HAP-1 (cell line): ENCODE measurements at regions not wholly inside any gene's neighbourhood (a gene's known extent, or its start where the extent isn't known, plus 50 kb on each side); places are given as distances from the start of the nearest gene placed in this dataset.

Experiments used
- DNase-seq, 2 experiments: peaks; one replicate each; pipeline ENCODE4 v3.0.0-alpha.2; 2016 to 2020; ENCODE audit warnings: low spot score in 2 of 2
- H3K27me3 ChIP-seq: fragments of 250-450 bp; sonication (Bioruptor Pico); 2 replicates; pipeline ENCODE4 v1.5.1; 2020; ENCODE audit warnings: low read depth, mild to moderate bottlenecking, moderate library complexity
- H3K36me3 ChIP-seq: fragments of 250-450 bp; sonication (Bioruptor Pico); replicated peaks from 2 replicates; pipeline ENCODE4 v1.5.1; 2020; ENCODE audit warnings: mild to moderate bottlenecking
- H3K4me1 ChIP-seq: fragments of 250-450 bp; sonication (Bioruptor Pico); 2 replicates; pipeline ENCODE4 v1.5.1; 2020; ENCODE audit warnings: mild to moderate bottlenecking
- H3K4me3 ChIP-seq: fragments of 250-450 bp; sonication (Bioruptor Pico); 2 replicates; pipeline ENCODE4 v1.5.1; 2020; ENCODE audit warnings: mild to moderate bottlenecking, moderate library complexity
- H3K9me3 ChIP-seq: fragments of 250-450 bp; sonication (Bioruptor Pico); 2 replicates; pipeline ENCODE4 v1.5.1; 2020; ENCODE audit warnings: mild to moderate bottlenecking, moderate library complexity
- in situ Hi-C: fragments of 300-500 bp; cut with MboI; formaldehyde crosslinking; loops from 3 replicates; pipeline ENCODE4 v1.14.3; 2020; ENCODE audit warnings: low sequenced_read_pairs, inconsistent platforms, mixed read lengths

DNA sequence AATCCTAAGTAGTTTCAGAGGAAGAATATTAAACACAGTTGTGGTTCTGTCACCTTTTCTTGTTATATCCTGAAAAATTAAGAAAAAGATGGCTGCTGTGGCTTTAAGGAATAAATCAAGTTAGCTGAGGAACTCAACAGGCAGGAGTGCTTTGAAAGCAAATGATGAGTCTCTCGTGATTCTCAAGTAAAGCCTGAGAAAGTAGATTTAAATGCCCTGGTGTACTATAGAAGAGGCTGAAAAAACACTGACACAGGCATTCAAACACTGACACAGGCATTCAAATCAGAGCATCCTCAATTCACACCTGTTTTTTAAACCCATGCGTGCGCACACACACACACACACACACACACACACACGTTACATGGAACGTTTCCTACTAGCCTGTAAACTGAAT, 218.6 kb downstream of the OGFRL1 start:
- H3K36me3 ChIP-seq = no peaks in the 10 kb centered on the region
- H3K9me3 ChIP-seq = no peaks in the 10 kb centered on the region
- H3K4me1 ChIP-seq = no peaks in the 10 kb centered on the region
- in situ Hi-C loops = no loop called here
- no peak overlapping the region for H3K4me3 ChIP-seq
- no peak for DNase-seq
- peaks cover 22% of the 10 kb centered on the region for H3K27me3 ChIP-seq

DNA sequence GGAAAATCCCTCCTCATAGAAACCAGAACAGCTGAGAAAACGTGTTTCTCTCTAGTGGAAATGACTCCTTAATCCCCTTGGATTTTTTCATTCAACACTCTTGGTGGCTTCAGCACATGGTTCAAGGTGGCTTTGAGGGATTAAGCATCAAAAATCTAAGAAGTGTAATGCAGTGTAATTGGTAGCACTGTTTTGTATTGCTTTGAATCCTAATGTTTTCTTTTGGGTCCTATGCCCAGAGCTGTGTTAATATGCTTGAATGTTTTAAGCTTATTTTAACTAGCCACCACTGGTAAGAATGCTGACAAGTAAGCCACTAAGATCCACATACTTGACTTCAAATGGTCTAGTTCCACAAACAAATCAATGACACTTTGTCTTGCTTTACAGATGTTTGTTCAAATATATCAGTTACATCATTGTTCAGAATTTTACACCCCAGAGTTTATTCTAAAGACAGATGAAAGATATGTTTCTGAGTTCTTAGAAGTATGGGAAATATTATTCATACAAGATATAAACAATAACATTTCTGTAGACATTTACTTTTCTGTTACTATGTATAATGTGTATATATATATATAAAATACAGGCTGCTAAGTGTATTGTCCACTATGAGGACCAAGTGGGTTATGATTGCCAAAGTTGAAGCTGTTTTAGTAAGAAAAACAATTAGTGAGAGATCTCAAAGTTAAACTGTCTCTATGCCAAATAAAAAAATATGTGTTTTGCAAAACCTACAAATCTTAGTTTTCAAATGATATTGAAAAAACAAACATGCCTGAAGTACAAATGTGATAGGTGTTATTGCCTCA, 220.8 kb downstream of the OGFRL1 start:
- H3K27me3 ChIP-seq = peaks cover 23% of the 10 kb centered on the region
- in situ Hi-C loops = no loop called here
- H3K9me3 ChIP-seq = no peaks in the 10 kb centered on the region
- no peaks in the 10 kb centered on the region for H3K4me1 ChIP-seq
- DNase-seq = no peak
- no peak overlapping the region for H3K4me3 ChIP-seq
- no peaks in the 10 kb centered on the region for H3K36me3 ChIP-seq

GRCh38 chr6:71510057-71510713, 221.6 kb downstream of the OGFRL1 start:
- no peaks in the 10 kb centered on the region for H3K36me3 ChIP-seq
- no peaks in the 10 kb centered on the region for H3K9me3 ChIP-seq
- no peaks in the 10 kb centered on the region for H3K4me1 ChIP-seq
- H3K27me3 ChIP-seq = peaks cover 23% of the 10 kb centered on the region
- in situ Hi-C loops = no loop called here
- peak in 1 of 2 experiments; percentile 11 for DNase-seq
- H3K4me3 ChIP-seq = no peak overlapping the region

GRCh38 chr6:71510856-71511255, 222.2 kb downstream of the OGFRL1 start:
- in situ Hi-C loops = no loop called here
- DNase-seq = no peak
- H3K9me3 ChIP-seq = no peaks in the 10 kb centered on the region
- no peaks in the 10 kb centered on the region for H3K4me1 ChIP-seq
- no peaks in the 10 kb centered on the region for H3K36me3 ChIP-seq
- H3K4me3 ChIP-seq = no peak overlapping the region
- peaks cover 23% of the 10 kb centered on the region for H3K27me3 ChIP-seq

- in situ Hi-C loops = no loop called here
- Histone ChIP-seq H3K36me3 (no peaks in the 10 kb centered on the region), H3K4me1 (no peaks in the 10 kb centered on the region), H3K4me3 (no peak overlapping the region), H3K27me3 (peaks cover 17% of the 10 kb centered on the region), H3K9me3 (no peaks in the 10 kb centered on the region)
- DNase-seq = no peak
Observed at GRCh38 chr6:71512256-71512655, 223.6 kb downstream of the OGFRL1 start.

DNA sequence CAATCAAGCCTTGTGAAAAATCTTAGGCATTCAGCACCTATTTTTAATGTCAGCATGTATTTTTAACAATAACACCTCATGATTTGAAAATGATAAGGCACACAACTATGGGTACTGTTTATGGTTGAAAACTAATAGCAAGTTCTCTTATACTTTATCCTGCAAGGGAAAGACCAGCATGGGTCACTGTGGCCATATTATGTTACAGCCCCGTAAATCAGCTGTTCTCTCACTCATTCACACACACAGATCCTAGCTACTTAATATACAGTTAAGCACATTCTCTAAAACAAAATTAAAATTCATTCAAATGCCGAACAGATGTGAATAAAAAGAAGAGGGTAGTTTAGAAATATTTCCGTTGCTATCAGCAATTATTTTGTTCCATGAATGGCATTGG, 224.4 kb downstream of the OGFRL1 start:
- no peaks in the 10 kb centered on the region for H3K36me3 ChIP-seq
- DNase-seq = no peak
- H3K4me1 ChIP-seq = no peaks in the 10 kb centered on the region
- H3K27me3 ChIP-seq = peaks cover 17% of the 10 kb centered on the region
- no peak overlapping the region for H3K4me3 ChIP-seq
- H3K9me3 ChIP-seq = no peaks in the 10 kb centered on the region
- in situ Hi-C loops = no loop called here

GRCh38 chr6:71523548-71523947, 234.9 kb downstream of the OGFRL1 start:
- Histone ChIP-seq H3K4me3 (no peak overlapping the region), H3K36me3 (no peaks in the 10 kb centered on the region), H3K4me1 (no peaks in the 10 kb centered on the region), H3K9me3 (no peaks in the 10 kb centered on the region), H3K27me3 (peaks cover 10% of the 10 kb centered on the region; the same call in 1 of the 2 replicates)
- in situ Hi-C loops = no loop called here
- no peak for DNase-seq

GRCh38 chr6:71524201-71524600, 235.6 kb downstream of the OGFRL1 start:
- 0 out of 2 replicates have a peak, but pooled peaks cover 5% of the 10 kb centered on the region for H3K27me3 ChIP-seq
- DNase-seq = no peak
- in situ Hi-C loops = no loop called here
- no peak overlapping the region for H3K4me3 ChIP-seq
- no peaks in the 10 kb centered on the region for H3K4me1 ChIP-seq
- no peaks in the 10 kb centered on the region for H3K36me3 ChIP-seq
- no peaks in the 10 kb centered on the region for H3K9me3 ChIP-seq

DNA sequence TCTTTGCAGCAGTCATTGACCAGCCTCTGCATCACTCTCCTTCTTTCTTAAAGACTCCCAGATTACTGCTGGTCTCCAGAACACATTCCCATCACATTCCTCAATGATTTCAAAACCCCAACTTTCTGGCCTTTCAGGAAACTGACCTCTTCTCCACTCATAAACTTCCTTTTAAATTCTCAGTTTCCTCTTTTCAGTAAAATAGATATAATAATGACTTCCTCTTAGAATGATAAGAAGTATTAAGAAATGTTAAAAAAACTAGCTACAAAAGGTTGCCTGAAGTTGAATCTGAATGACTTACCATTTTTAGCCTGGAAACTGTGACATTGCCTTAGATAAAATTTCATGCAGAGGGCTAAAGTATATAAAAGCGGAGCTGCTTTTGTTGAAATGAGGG, 239.3 kb downstream of the OGFRL1 start:
- Histone ChIP-seq H3K4me3 (no peak overlapping the region), H3K9me3 (no peaks in the 10 kb centered on the region), H3K4me1 (peaks cover 14% of the 10 kb centered on the region), H3K36me3 (no peaks in the 10 kb centered on the region), H3K27me3 (no peaks in the 10 kb centered on the region)
- in situ Hi-C loops = no loop called here
- no peak for DNase-seq

- Histone ChIP-seq H3K36me3 (no peaks in the 10 kb centered on the region), H3K4me1 (peaks cover 14% of the 10 kb centered on the region), H3K4me3 (no peak overlapping the region), H3K9me3 (no peaks in the 10 kb centered on the region), H3K27me3 (peaks cover 2% of the 10 kb centered on the region; the same call in 1 of the 2 replicates)
- in situ Hi-C loops = no loop called here
- no peak for DNase-seq
Observed at GRCh38 chr6:71529026-71529425, 240.4 kb downstream of the OGFRL1 start.

GRCh38 chr6:71529769-71530168, 241.2 kb downstream of the OGFRL1 start:
- Histone ChIP-seq H3K4me3 (no peak overlapping the region), H3K4me1 (peaks cover 14% of the 10 kb centered on the region), H3K9me3 (no peaks in the 10 kb centered on the region), H3K36me3 (no peaks in the 10 kb centered on the region), H3K27me3 (peaks cover 2% of the 10 kb centered on the region; the same call in 1 of the 2 replicates)
- in situ Hi-C loops = no loop called here
- DNase-seq = no peak

- peaks cover 14% of the 10 kb centered on the region for H3K4me1 ChIP-seq
- H3K9me3 ChIP-seq = no peaks in the 10 kb centered on the region
- H3K36me3 ChIP-seq = no peaks in the 10 kb centered on the region
- in situ Hi-C loops = no loop called here
- H3K4me3 ChIP-seq = no peak overlapping the region
- no peak for DNase-seq
- peaks cover 2% of the 10 kb centered on the region; the same call in 1 of the 2 replicates for H3K27me3 ChIP-seq
Observed at GRCh38 chr6:71531006-71531405, 242.4 kb downstream of the OGFRL1 start.

DNA sequence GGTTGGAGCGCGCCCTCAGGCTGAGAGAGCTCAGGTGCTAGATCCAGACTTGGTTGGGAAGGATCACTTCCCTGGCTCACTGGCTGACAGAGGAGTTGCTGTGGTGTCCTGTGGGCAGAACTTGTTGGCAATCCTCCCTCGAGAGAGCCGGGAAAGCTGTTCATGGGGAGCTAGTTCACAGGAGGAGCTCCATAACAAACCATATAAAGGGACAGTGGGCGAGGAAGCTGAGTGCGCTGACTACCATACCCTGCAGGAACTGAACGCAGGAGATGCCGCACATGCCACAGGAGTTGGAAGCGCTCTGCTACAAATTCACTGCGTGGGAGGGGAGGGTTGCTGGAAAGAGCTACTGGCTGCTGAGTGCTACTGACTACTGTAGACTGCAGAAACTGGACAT, 243.2 kb downstream of the OGFRL1 start:
- in situ Hi-C loops = no loop called here
- Histone ChIP-seq H3K27me3 (peaks cover 5% of the 10 kb centered on the region; the same call in 1 of the 2 replicates), H3K4me3 (no peak overlapping the region), H3K4me1 (peaks cover 14% of the 10 kb centered on the region), H3K36me3 (no peaks in the 10 kb centered on the region), H3K9me3 (no peaks in the 10 kb centered on the region)
- no peak for DNase-seq

GRCh38 chr6:71533939-71534379, 245.3 kb downstream of the OGFRL1 start:
- peaks cover 5% of the 10 kb centered on the region; the same call in 1 of the 2 replicates for H3K27me3 ChIP-seq
- in situ Hi-C loops = no loop called here
- DNase-seq = peak; percentile 10 to 26
- H3K4me3 ChIP-seq = no peak overlapping the region
- no peaks in the 10 kb centered on the region for H3K36me3 ChIP-seq
- H3K9me3 ChIP-seq = no peaks in the 10 kb centered on the region
- H3K4me1 ChIP-seq = peaks cover 14% of the 10 kb centered on the region
